Spleen (tissue), 7 donors: ENCODE measurements at regions not wholly inside any gene's neighbourhood (a gene's known extent, or its start where the extent isn't known, plus 50 kb on each side); places are given as distances from the start of the nearest gene placed in this dataset.

Experiments
- POLR2AphosphoS5 ChIP-seq, 3 donors: sonication (generic); formaldehyde crosslinking; IDR thresholded peaks; one replicate each; pipeline ENCODE4 v1.5.1; 2017; ENCODE audit warnings: antibody characterized with exemption in 3 of 3
- TF ChIP-seq, protein P1 (sequence below), 11 experiments: fragments of 200-600 bp in 7 of 11; fragments of 450-650 bp in 4 of 11; sonication (generic) in 4 of 11; IDR thresholded peaks in 8 of 11; conservative IDR thresholded peaks in 3 of 11; 1 replicate in 7 of 11; 2 replicates in 4 of 11; pipeline versions ENCODE4 v1.4.0 to v1.8.0; 2016 to 2021; ENCODE audit warnings: antibody characterized with exemption in 11 of 11, inconsistent platforms in 4 of 11, mild to moderate bottlenecking in 1 of 11
- donor health status: DM: no; HTN: no; CAD: no; lungs with moderate emphysema.
- donor health status: DM: no; HTN: no; CAD: no.
- donor health status: DM: no; HTN: no; CAD: no.

DNA sequence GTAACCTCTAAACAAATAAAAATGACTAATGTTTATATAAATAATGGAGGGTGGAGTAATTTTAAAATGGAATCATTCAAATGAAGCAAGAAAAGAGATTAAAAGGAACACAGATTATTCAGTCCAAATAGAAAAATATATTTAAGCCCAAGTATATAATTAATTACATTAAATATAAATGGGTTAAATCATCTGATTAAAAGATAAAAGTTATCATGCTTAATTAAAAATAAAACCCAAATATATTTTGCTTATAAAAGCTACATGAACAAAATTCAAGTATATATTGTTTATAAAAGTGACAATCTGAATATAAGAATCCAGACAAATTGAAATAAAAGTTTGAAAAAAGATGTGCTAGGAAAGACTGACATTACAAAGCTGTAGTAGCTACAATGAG is 63.9 kb upstream of the ACTRT2 start:
- TF ChIP-seq, protein P1, sequence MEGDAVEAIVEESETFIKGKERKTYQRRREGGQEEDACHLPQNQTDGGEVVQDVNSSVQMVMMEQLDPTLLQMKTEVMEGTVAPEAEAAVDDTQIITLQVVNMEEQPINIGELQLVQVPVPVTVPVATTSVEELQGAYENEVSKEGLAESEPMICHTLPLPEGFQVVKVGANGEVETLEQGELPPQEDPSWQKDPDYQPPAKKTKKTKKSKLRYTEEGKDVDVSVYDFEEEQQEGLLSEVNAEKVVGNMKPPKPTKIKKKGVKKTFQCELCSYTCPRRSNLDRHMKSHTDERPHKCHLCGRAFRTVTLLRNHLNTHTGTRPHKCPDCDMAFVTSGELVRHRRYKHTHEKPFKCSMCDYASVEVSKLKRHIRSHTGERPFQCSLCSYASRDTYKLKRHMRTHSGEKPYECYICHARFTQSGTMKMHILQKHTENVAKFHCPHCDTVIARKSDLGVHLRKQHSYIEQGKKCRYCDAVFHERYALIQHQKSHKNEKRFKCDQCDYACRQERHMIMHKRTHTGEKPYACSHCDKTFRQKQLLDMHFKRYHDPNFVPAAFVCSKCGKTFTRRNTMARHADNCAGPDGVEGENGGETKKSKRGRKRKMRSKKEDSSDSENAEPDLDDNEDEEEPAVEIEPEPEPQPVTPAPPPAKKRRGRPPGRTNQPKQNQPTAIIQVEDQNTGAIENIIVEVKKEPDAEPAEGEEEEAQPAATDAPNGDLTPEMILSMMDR (IDR thresholded peaks at IDR 0.05 in 8 of 11, conservative IDR thresholded peaks at IDR 0.05 in 3 of 11) = no peak
- TF ChIP-seq POLR2AphosphoS5 (IDR thresholded peaks at IDR 0.05) = no peak
